Right lobe of liver (tissue), 4 donors: ENCODE measurements at regions not wholly inside any gene's neighbourhood (a gene's known extent, or its start where the extent isn't known, plus 50 kb on each side); places are given as distances from the start of the nearest gene placed in this dataset.
A peak's percentile ranks its signal among the peaks of the same experiment; 100 is the strongest.

Source experiments
- CTCF ChIP-seq, 4 donors: fragments of 200-600 bp in 3 of 4; fragments of 450-650 bp in 1 of 4; IDR thresholded peaks; one replicate each; pipeline versions ENCODE4 v1.5.1 to v1.8.0; 2016 to 2022; ENCODE audit warnings: antibody characterized with exemption in 4 of 4, mild to moderate bottlenecking in 2 of 4
- POLR2A ChIP-seq: fragments of 450-650 bp; IDR thresholded peaks from one replicate; pipeline ENCODE4 v1.6.1; 2017; ENCODE audit warnings: antibody characterized with exemption, mild to moderate bottlenecking
- donor health status: DM: no; HTN: no; CAD: no.
- donor health status: DM: no; HTN: no; CAD: no.
- donor health status: DM: no; HTN: yes; CAD: no.

GRCh38 chr9:24832307-24832706, 286.6 kb upstream of the IZUMO3 start:
- TF ChIP-seq POLR2A (no peak), CTCF (IDR thresholded peaks at IDR 0.05) (peak; percentile 11 to 24 (median 16))
